Kidney (tissue), 13 donors: ENCODE measurements at regions not wholly inside any gene's neighbourhood (a gene's known extent, or its start where the extent isn't known, plus 50 kb on each side); places are given as distances from the start of the nearest gene placed in this dataset.

Experiments used
- DNase-seq, 5 donors: peaks; one replicate each; pipeline ENCODE4 v3.0.0-alpha.2; 2013 to 2020
- FAIRE-seq: peaks from 2 replicates; lab custom pipeline; 2012; peaks lifted over from hg19 to GRCh38; lab: Jason Lieb, UNC
- H3K27ac ChIP-seq, 2 donors: one replicate each; pipeline ENCODE4 v1.7.0; 2013; ENCODE audit warnings: low read depth in 2 of 2, low read length in 2 of 2, inconsistent platforms in 1 of 2
- H3K27me3 ChIP-seq: one replicate; pipeline ENCODE4 v1.7.1; 2013; ENCODE audit warnings: low read length, inconsistent platforms; ENCODE audit not compliant: control insufficient read depth, insufficient read depth
- H3K36me3 ChIP-seq, 3 donors: one replicate each; pipeline versions ENCODE4 v1.7.0 to v1.7.1; 2013; ENCODE audit warnings: low read length in 3 of 3, control low read depth in 1 of 3, inconsistent platforms in 1 of 3; ENCODE audit not compliant: insufficient read depth in 3 of 3, control insufficient read depth in 2 of 3
- H3K4me1 ChIP-seq, 3 donors: one replicate each; pipeline versions ENCODE4 v1.7.0 to v1.7.1; 2013; ENCODE audit warnings: low read length in 3 of 3, inconsistent platforms in 1 of 3, low read depth in 1 of 3; ENCODE audit not compliant: control insufficient read depth in 2 of 3, insufficient read depth in 2 of 3
- H3K4me3 ChIP-seq, 3 donors: one replicate each; pipeline versions ENCODE4 v1.7.0 to v1.8.1; 2013; ENCODE audit warnings: low read length in 3 of 3, control low read depth in 1 of 3, inconsistent platforms in 1 of 3
- H3K9ac ChIP-seq, 3 donors: one replicate each; pipeline versions ENCODE4 v1.7.0 to v1.7.1; 2013; ENCODE audit warnings: low read length in 3 of 3, control low read depth in 1 of 3, inconsistent platforms in 1 of 3
- H3K9me3 ChIP-seq, 3 donors: one replicate each; pipeline versions ENCODE4 v1.7.0 to v1.7.1; 2013; ENCODE audit warnings: low read length in 3 of 3, control low read depth in 1 of 3, inconsistent platforms in 1 of 3; ENCODE audit not compliant: control insufficient read depth in 2 of 3, insufficient read depth in 1 of 3
- intact Hi-C: fragments of 100-400 bp; cut with DNase I; formaldehyde crosslinking; loops from one replicate; pipeline ENCODE4 v1.11.1; 2022
- TF ChIP-seq, protein P1 (sequence below): IDR thresholded peaks from 3 replicates; pipeline ENCODE4 v1.5.1; 2012; ENCODE audit warnings: mild to moderate bottlenecking, moderate library complexity, borderline replicate concordance; ENCODE audit not compliant: insufficient read depth; ENCODE audit errors: extremely low read depth
- donor health status: control.
- donor health status: control.
- donor health status: control.
- donor health status: control.
- donor health status: control.
- donor health status: DM: yes; HTN: yes; CAD: no.
- donor health status: Normal renal cell carcinoma (clear cell type).

GRCh38 chr2:173623438-173624319, 269.0 kb downstream of the CDCA7 start:
- Histone ChIP-seq H3K36me3 (no peaks in the 10 kb centered on the region), H3K27me3 (no peaks in the 10 kb centered on the region), H3K4me1 (no peaks in the 10 kb centered on the region), H3K27ac (no peak overlapping the region), H3K9me3 (no peaks in the 10 kb centered on the region), H3K4me3 (no peak overlapping the region), H3K9ac (no peak overlapping the region)
- DNase-seq, result peak in 1 of 5 donors; percentile 13
- TF ChIP-seq, protein P1, sequence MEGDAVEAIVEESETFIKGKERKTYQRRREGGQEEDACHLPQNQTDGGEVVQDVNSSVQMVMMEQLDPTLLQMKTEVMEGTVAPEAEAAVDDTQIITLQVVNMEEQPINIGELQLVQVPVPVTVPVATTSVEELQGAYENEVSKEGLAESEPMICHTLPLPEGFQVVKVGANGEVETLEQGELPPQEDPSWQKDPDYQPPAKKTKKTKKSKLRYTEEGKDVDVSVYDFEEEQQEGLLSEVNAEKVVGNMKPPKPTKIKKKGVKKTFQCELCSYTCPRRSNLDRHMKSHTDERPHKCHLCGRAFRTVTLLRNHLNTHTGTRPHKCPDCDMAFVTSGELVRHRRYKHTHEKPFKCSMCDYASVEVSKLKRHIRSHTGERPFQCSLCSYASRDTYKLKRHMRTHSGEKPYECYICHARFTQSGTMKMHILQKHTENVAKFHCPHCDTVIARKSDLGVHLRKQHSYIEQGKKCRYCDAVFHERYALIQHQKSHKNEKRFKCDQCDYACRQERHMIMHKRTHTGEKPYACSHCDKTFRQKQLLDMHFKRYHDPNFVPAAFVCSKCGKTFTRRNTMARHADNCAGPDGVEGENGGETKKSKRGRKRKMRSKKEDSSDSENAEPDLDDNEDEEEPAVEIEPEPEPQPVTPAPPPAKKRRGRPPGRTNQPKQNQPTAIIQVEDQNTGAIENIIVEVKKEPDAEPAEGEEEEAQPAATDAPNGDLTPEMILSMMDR, result no peak
- intact Hi-C loops, result no loop called here
- no peak for FAIRE-seq

DNA sequence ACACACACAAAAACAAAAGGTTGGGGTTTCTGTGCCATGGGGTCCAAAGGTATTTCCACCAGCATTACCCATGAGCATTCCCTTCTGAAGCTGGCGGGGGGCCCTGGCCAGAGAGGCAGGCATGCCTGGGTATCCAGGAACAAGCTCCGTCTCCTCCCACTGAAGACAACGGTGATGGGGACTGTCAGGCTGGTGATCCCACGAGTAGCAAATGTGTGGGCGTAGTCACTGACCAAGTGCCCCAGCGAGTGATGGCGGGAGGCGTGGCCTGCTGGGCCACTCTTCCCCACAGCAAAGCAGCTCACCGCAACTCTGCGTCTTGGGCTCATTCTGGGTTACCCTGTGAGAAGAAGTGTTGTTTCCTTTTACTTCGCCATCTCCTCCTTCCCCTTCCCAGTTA, 270.6 kb downstream of the CDCA7 start:
- intact Hi-C loops, result no loop called here
- H3K4me3 ChIP-seq, result no peak overlapping the region

GRCh38 chr2:173629076-173629475, 274.4 kb downstream of the CDCA7 start:
- FAIRE-seq (no peak), DNase-seq (no peak)
- TF ChIP-seq, protein P1, result no peak
- H3K4me3 ChIP-seq, result no peak overlapping the region
- no peak overlapping the region for H3K27ac ChIP-seq
- no peaks in the 10 kb centered on the region for H3K4me1 ChIP-seq
- intact Hi-C loops, result no loop called here
- no peak overlapping the region for H3K9ac ChIP-seq
- H3K36me3 ChIP-seq, result no peaks in the 10 kb centered on the region
- H3K9me3 ChIP-seq, result no peaks in the 10 kb centered on the region
- no peaks in the 10 kb centered on the region for H3K27me3 ChIP-seq

More for the DNA sequence above, 270.6 kb downstream of the CDCA7 start:
- H3K9ac ChIP-seq, result no peak overlapping the region
- DNase-seq, result no peak
- H3K36me3 ChIP-seq, result no peaks in the 10 kb centered on the region
- no peaks in the 10 kb centered on the region for H3K9me3 ChIP-seq
- FAIRE-seq, result no peak
- TF ChIP-seq, protein P1, result no peak
- no peak overlapping the region for H3K27ac ChIP-seq
- no peaks in the 10 kb centered on the region for H3K27me3 ChIP-seq
- H3K4me1 ChIP-seq, result no peaks in the 10 kb centered on the region
